22Rv1 (cell line): ENCODE measurements at regions not wholly inside any gene's neighbourhood (a gene's known extent, or its start where the extent isn't known, plus 50 kb on each side); places are given as distances from the start of the nearest gene placed in this dataset.
"Not testable (repeated sequence)": the region's sequence is repeated elsewhere in the genome, so short reads cannot be mapped to it uniquely, and the experiment has no call there.

Experiments used
- H3K27ac ChIP-seq: fragments of 450-650 bp; 2 replicates; pipeline ENCODE4 v1.5.1; 2017
- CTCF ChIP-seq: fragments of 450-650 bp; IDR thresholded peaks from 2 replicates; pipeline ENCODE4 v1.5.1; 2017; ENCODE audit warnings: mild to moderate bottlenecking
- ZFX ChIP-seq: fragments of 450-650 bp; IDR thresholded peaks from 2 replicates; pipeline ENCODE4 v1.6.1; 2017; ENCODE audit warnings: antibody characterized with exemption, borderline replicate concordance

DNA sequence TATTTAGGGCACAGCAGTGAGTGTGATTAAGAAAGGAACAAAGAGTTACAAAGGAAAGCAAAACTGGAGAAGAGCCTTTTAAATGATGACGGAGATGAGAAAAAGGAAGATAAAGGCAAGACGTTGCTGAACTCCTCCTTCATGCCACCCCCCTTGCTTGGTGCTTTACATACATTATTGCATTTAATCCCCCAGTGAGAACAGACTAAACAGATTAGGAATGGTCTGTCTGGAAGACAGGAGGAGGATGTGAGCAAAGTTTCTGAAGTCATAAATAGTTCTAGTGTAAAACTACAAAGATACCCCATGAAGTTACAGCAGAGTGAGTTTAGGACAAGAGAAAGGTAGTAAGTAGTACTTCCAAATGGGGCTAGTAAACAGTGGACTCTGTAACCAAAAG lies 113.5 kb downstream of the PLCE1 start:
- H3K27ac ChIP-seq, result no peak overlapping the region
- TF ChIP-seq CTCF (no peak), ZFX (no peak)

- TF ChIP-seq ZFX, result no peak
- no peak overlapping the region for H3K27ac ChIP-seq
Measured at GRCh38 chr10:94108200-94108599, 114.5 kb downstream of the PLCE1 start.

- no peak for TF ChIP-seq CTCF
- TF ChIP-seq ZFX, result no peak
- H3K27ac ChIP-seq, result no peak overlapping the region
Measured at GRCh38 chr10:94111367-94111766, 117.6 kb downstream of the PLCE1 start.

DNA sequence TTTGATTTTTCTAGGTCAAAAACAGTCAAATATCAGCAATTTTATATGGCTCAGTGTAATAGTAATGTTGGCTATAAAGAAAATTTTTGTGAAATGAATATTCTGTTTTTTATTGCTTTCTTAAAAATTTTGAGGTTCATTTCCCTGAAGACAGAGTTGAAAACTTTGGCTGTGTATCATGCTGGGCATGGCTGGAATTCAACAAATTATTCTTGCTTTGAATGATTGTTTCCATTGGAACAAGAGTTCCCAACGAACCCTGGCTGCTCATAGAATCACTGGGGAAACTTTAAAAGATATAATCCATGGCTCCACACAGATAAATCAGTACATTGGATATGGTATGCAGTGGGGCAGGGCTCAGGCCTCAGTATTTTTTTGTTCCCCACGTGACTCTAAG lies 118.6 kb downstream of the PLCE1 start:
- TF ChIP-seq CTCF, result no peak
- no peak for TF ChIP-seq ZFX

DNA sequence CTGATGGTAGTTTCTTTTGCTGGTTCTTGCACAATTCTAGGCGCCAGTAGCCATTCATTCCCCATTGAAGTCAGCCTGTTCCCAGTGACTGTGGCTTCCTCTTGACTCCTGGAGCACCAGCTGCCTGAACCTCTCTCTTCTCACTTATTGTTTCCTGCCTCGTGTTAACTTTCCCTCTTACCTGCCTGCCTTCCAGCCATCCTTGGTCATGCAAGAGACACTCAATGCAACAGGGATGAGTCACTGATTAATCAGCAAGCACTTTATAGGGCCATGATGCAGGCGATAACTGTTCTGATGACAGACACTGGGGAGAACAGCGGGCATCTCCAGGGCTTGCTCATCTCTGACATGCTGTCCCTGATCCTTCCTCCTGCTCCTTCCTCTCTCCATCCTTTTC lies 122.0 kb downstream of the PLCE1 start:
- TF ChIP-seq CTCF (no peak), ZFX (no peak)
- H3K27ac ChIP-seq, result no peak overlapping the region

More for the DNA sequence above, 118.6 kb downstream of the PLCE1 start:
- H3K27ac ChIP-seq, result no peak overlapping the region

DNA sequence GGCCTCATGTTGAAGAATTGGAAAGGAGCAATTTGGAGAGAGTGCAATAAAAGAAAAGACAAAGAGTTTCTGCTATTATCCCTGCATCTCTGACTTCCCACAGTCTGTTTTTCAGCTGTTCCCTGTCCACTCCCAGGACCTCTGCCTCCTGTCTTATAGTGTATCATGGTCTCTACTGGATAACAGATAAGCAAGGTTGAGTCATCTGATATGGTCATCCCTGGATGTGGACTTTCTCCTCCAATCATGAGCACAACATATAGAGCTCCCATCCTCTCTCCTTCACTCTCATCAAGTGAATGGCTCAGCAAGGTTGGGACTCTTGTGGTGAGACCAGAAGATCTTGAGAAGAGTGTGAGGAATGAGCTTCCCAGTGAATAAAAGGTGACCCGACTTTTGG lies 123.1 kb downstream of the PLCE1 start:
- TF ChIP-seq ZFX (no peak), CTCF (no peak)

DNA sequence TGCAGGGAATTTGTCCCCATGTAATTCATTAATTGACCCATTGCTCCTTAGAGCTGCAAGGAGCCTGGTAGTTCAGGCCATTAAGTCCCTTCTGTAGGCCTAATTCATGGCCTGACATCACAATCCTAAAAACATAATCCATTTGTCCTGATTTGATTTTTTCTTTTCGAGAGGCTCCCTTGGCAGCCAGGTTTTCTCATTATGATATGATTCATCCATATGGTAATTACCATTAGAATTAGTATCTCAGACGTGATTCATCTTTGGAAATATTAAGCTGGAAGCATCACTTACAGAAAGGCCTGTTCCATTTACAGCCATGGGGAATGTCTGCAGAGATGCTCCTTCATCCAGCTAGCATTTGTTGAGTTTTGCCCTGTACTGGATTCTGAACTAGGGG lies 128.5 kb downstream of the PLCE1 start:
- no peak for TF ChIP-seq CTCF
- TF ChIP-seq ZFX, result no peak
- no peak overlapping the region for H3K27ac ChIP-seq

More for the DNA sequence above, 123.1 kb downstream of the PLCE1 start:
- H3K27ac ChIP-seq, result no peak overlapping the region

- no peak for TF ChIP-seq CTCF
- no peak for TF ChIP-seq ZFX
- H3K27ac ChIP-seq, result no peak overlapping the region
Measured at GRCh38 chr10:94123258-94123995, 129.7 kb downstream of the PLCE1 start.

GRCh38 chr10:94124147-94124546 lies 130.4 kb downstream of the PLCE1 start:
- not testable (repeated sequence) for H3K27ac ChIP-seq

DNA sequence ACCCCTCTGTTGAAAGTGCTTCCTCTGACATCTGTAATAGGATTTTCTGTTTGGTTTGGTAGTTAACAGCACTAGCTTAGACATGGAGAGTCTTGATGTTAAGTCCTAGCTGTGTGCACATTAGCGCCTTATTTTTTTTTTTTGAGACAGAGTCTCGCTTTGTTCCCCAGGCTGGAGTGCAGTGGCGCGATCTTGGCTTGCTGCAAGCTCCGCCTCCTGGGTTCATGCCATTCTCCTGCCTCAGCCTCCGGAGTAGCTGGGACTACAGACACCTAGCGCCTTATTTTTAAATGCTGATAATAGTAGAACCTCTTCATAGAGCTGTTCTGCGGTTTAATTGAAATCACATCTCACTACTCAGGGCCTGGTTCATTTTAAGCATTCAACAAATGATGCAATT lies 131.5 kb downstream of the PLCE1 start:
- not testable (repeated sequence) for H3K27ac ChIP-seq
